GM13976 (cell line): ENCODE measurements at regions not wholly inside any gene's neighbourhood (a gene's known extent, or its start where the extent isn't known, plus 50 kb on each side); places are given as distances from the start of the nearest gene placed in this dataset.

Experiments used
- DNase-seq: peaks from one replicate; pipeline ENCODE4 v3.0.0; 2012; ENCODE audit warnings: low spot score
- in situ Hi-C: fragments of 300-500 bp; cut with MboI; formaldehyde crosslinking; loops from one replicate; pipeline ENCODE4 v1.12.0; 2022; ENCODE audit warnings: low sequenced_read_pairs, mixed read lengths, inconsistent platforms; ENCODE audit not compliant: unreplicated experiment
- TF ChIP-seq, protein P1 (sequence below): IDR thresholded peaks from 2 replicates; pipeline ENCODE4 v1.5.1; 2012; ENCODE audit warnings: borderline replicate concordance, mild to moderate bottlenecking; ENCODE audit not compliant: insufficient read depth; ENCODE audit errors: extremely low read depth, missing control alignments, control extremely low read depth

DNA sequence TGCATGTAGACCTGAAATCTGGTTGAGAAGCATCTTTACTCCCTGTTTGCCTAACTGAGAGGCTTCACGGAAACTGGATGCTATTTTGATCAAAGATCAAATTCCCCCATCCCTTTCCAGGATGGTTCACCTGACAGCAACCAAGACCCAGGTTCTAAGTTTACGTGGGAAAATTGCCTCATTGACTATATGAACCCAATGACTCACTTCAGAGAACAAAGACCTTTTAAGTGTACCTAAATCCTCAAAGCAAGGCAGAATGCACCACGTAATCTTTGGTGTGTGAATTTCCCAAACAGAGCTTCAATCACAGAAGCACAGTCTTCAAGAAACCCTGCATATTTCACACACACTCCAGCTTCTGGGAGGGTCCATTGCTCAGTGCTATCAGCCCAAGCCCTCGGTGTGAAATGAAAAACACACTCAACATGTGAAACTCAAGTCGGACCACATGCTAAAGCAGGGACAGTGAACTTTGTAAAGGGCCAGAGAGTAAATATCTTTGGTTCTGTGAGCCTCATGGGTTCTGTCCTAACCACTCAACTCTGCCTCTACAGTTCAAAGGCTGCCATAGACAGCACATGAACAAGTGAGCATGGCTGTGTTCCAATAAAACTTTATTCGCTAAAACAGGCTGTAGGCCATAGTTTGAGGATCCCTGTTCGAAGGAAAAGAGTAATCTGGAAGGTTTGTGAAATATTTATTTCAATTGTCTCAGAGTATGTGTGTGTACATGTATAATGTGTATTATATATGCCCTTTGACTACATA is 275.6 kb upstream of the FOXK1 start:
- TF ChIP-seq, protein P1, sequence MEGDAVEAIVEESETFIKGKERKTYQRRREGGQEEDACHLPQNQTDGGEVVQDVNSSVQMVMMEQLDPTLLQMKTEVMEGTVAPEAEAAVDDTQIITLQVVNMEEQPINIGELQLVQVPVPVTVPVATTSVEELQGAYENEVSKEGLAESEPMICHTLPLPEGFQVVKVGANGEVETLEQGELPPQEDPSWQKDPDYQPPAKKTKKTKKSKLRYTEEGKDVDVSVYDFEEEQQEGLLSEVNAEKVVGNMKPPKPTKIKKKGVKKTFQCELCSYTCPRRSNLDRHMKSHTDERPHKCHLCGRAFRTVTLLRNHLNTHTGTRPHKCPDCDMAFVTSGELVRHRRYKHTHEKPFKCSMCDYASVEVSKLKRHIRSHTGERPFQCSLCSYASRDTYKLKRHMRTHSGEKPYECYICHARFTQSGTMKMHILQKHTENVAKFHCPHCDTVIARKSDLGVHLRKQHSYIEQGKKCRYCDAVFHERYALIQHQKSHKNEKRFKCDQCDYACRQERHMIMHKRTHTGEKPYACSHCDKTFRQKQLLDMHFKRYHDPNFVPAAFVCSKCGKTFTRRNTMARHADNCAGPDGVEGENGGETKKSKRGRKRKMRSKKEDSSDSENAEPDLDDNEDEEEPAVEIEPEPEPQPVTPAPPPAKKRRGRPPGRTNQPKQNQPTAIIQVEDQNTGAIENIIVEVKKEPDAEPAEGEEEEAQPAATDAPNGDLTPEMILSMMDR = no peak
- DNase-seq = no peak
- in situ Hi-C loops = no loop called here

GRCh38 chr7:4409946-4410345 is 272.1 kb upstream of the FOXK1 start:
- TF ChIP-seq, protein P1 = no peak
- DNase-seq = no peak
- in situ Hi-C loops = no loop called here

- DNase-seq = no peak
- TF ChIP-seq, protein P1 = no peak
- in situ Hi-C loops = no loop called here
Measured at GRCh38 chr7:4416396-4417056, 265.6 kb upstream of the FOXK1 start.

DNA sequence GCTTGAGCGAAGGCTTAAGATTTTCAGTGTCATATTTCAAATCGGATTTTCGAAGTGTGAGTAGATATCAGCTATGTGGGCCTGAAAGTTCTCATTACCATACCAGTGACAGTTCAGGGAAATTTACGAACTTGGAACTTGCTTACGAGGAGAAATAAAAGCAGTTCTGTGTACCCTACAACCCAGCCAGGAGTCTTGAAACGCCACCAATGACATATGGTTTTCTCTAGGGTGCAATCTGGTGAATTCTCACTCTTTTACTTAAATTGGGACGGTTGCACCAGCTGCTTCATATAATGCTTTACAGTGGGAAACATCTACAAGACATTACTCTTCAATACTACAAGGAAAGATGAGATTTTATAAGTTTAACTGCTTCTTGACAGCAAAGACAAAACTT is 253.6 kb upstream of the FOXK1 start:
- in situ Hi-C loops = no loop called here
- TF ChIP-seq, protein P1 = no peak
- DNase-seq = no peak

DNA sequence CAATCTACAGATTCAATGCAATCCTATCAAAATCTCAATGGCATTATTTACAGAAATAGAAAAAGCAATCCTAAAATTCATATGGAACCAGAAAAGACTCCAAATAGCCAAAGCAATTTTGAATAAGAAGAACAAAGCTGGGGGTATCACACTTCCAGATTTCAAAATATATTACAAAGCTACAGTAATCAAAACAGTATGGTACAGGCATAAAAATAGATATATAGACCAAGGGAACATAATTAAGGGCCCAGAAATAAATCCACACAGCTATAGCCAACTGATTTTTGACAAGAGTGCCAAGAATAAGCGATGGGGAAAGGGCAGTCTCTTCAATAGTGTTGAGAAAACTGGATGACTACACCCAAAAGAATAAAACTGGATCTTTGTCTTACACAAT is 251.9 kb upstream of the FOXK1 start:
- TF ChIP-seq, protein P1 = no peak
- DNase-seq = no peak
- in situ Hi-C loops = no loop called here

DNA sequence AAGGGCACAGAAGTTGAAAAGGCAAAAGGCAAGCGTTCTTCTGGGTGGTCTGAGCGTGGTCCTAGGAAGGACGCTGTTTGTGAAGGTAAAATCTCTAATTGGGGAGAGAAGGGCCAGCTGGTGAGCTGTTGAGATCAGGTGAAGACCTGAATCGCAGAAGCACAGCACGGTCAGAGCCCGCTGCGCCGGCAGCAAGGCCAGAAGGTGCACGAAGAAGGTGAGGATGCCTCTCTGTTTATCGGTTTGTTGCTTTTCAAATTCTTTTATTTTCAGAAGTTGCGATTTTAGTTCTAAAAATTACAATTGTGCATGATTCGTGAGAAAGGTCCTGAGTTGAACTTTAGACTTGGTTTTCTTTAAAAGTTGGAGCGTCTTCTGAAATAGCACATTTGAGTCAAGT is 247.8 kb upstream of the FOXK1 start:
- in situ Hi-C loops = no loop called here
- TF ChIP-seq, protein P1 = no peak
- no peak for DNase-seq

GRCh38 chr7:4436361-4436895 is 245.7 kb upstream of the FOXK1 start:
- TF ChIP-seq, protein P1 = no peak
- DNase-seq = no peak
- in situ Hi-C loops = no loop called here
